GM23338 (cell line): ENCODE measurements at regions not wholly inside any gene's neighbourhood (a gene's known extent, or its start where the extent isn't known, plus 50 kb on each side); places are given as distances from the start of the nearest gene placed in this dataset.

Experiments used
- ATAC-seq: fragments of 200-7000 bp; cut with Tn5 transposase; 3 replicates; pipeline ENCODE4 v1.9.1; 2020
- DNase-seq: peaks from one replicate; pipeline ENCODE4 v3.0.0-alpha.2; 2015; ENCODE audit warnings: low spot score
- H2AFZ ChIP-seq: fragments of 200-600 bp; sonication (generic); 2 replicates; pipeline ENCODE4 v1.8.0; 2016; ENCODE audit warnings: antibody characterized with exemption, mild to moderate bottlenecking, moderate library complexity
- H3F3A ChIP-seq: fragments of 200-600 bp; sonication (generic); replicated peaks from 2 replicates; pipeline ENCODE4 v1.8.0; 2017; ENCODE audit warnings: antibody characterized with exemption, mixed run types, low read depth
- H3K27ac ChIP-seq: fragments of 200-600 bp; sonication (generic); 2 replicates; pipeline ENCODE4 v1.6.1; 2016; ENCODE audit warnings: low read depth
- H3K27me3 ChIP-seq: fragments of 200-600 bp; sonication (generic); 2 replicates; pipeline ENCODE4 v1.8.0; 2016; ENCODE audit warnings: mild to moderate bottlenecking, mixed run types, moderate library complexity; ENCODE audit not compliant: insufficient read depth
- H3K36me3 ChIP-seq: fragments of 200-600 bp; sonication (generic); 2 replicates; pipeline ENCODE4 v1.8.0; 2016; ENCODE audit warnings: mild to moderate bottlenecking; ENCODE audit not compliant: insufficient read depth
- H3K4me1 ChIP-seq: fragments of 200-600 bp; sonication (generic); 2 replicates; pipeline ENCODE4 v1.8.0; 2016; ENCODE audit warnings: mild to moderate bottlenecking, moderate library complexity; ENCODE audit not compliant: insufficient read depth
- H3K4me2 ChIP-seq: fragments of 200-600 bp; sonication (generic); 2 replicates; pipeline ENCODE4 v1.7.1; 2017; ENCODE audit warnings: mixed run types
- H3K4me3 ChIP-seq: fragments of 200-600 bp; sonication (generic); 2 replicates; pipeline ENCODE4 v1.6.1; 2016; ENCODE audit warnings: mixed run types
- H3K79me2 ChIP-seq: fragments of 200-600 bp; sonication (generic); replicated peaks from 2 replicates; pipeline ENCODE4 v1.8.0; 2017; ENCODE audit warnings: mild to moderate bottlenecking; ENCODE audit not compliant: insufficient read depth
- H3K9me2 ChIP-seq: fragments of 200-600 bp; sonication (generic); 2 replicates; pipeline ENCODE4 v1.8.0; 2017; ENCODE audit not compliant: insufficient read depth
- H4K20me1 ChIP-seq: fragments of 200-600 bp; sonication (generic); replicated peaks from 2 replicates; pipeline ENCODE4 v1.8.0; 2017; ENCODE audit warnings: mild to moderate bottlenecking; ENCODE audit not compliant: insufficient read depth
- H3K27ac Mint-ChIP-seq: 2 replicates; pipeline ENCODE4 v1.8.0; 2020; ENCODE audit warnings: inconsistent platforms, mild to moderate bottlenecking, moderate library complexity, mixed read lengths
- H3K27me3 Mint-ChIP-seq: 3 replicates; pipeline ENCODE4 v1.8.0; 2022; ENCODE audit warnings: low read depth, mild to moderate bottlenecking, moderate library complexity, mixed read lengths, inconsistent platforms; ENCODE audit not compliant: insufficient read depth, poor library complexity
- H3K36me3 Mint-ChIP-seq: 3 replicates; pipeline ENCODE4 v1.8.0; 2021; ENCODE audit warnings: low read depth, mild to moderate bottlenecking, inconsistent platforms, moderate library complexity, mixed read lengths
- H3K4me1 Mint-ChIP-seq: 3 replicates; pipeline ENCODE4 v1.8.0; 2020; ENCODE audit warnings: mild to moderate bottlenecking, inconsistent platforms, mixed read lengths
- H3K4me3 Mint-ChIP-seq: 3 replicates; pipeline ENCODE4 v1.8.0; 2021; ENCODE audit warnings: moderate library complexity, mild to moderate bottlenecking, inconsistent platforms, mixed read lengths
- H3K9me3 Mint-ChIP-seq: 3 replicates; pipeline ENCODE4 v1.8.0; 2020; ENCODE audit warnings: moderate library complexity, mild to moderate bottlenecking, inconsistent platforms, mixed read lengths
- CREB1 ChIP-seq: fragments of 250-450 bp; sonication (Bioruptor Pico); IDR thresholded peaks from 2 replicates; pipeline ENCODE4 v1.5.0; 2020; ENCODE audit warnings: low read depth, mild to moderate bottlenecking, moderate library complexity
- ETS1 ChIP-seq: IDR thresholded peaks from 2 replicates; pipeline ENCODE4 v1.6.1; 2016; ENCODE audit warnings: antibody characterized with exemption
- EZH2phosphoT487 ChIP-seq: fragments of 200-600 bp; sonication (generic); IDR thresholded peaks from one replicate; pipeline ENCODE4 v1.8.1; 2018; ENCODE audit warnings: antibody characterized with exemption; ENCODE audit not compliant: unreplicated experiment
- JUNB ChIP-seq: IDR thresholded peaks from one replicate; pipeline ENCODE4 v1.6.1; 2016; ENCODE audit warnings: antibody characterized with exemption; ENCODE audit not compliant: unreplicated experiment
- NANOG ChIP-seq: IDR thresholded peaks from 2 replicates; pipeline ENCODE4 v1.6.1; 2016; ENCODE audit warnings: antibody characterized with exemption, borderline replicate concordance
- REST ChIP-seq: IDR thresholded peaks from one replicate; pipeline ENCODE4 v1.6.1; 2018; ENCODE audit warnings: antibody characterized with exemption; ENCODE audit not compliant: unreplicated experiment
- STAT1 ChIP-seq: IDR thresholded peaks from one replicate; pipeline ENCODE4 v1.6.1; 2016; ENCODE audit warnings: antibody characterized with exemption; ENCODE audit not compliant: unreplicated experiment
- ZNF331 ChIP-seq: fragments of 250-450 bp; sonication (Bioruptor Pico); IDR thresholded peaks from 2 replicates; pipeline ENCODE4 v1.5.0; 2020; ENCODE audit warnings: low read depth, mild to moderate bottlenecking, moderate library complexity
- ZNF462 ChIP-seq: fragments of 250-450 bp; sonication (Bioruptor Pico); IDR thresholded peaks from 2 replicates; pipeline ENCODE4 v1.5.0; 2020; ENCODE audit warnings: mild to moderate bottlenecking, moderate library complexity

- TF ChIP-seq REST: no peak
Observed at GRCh38 chr14:36441283-36441682, 78.7 kb downstream of the NKX2-1 start (continued).

GRCh38 chr14:36439766-36440165, 80.3 kb downstream of the NKX2-1 start:
- no peak overlapping the region for H3K4me3 ChIP-seq
- Mint-ChIP-seq H3K27me3 (peaks cover 17% of the 10 kb centered on the region), H3K36me3 (no peaks in the 10 kb centered on the region), H3K4me1 (peaks cover 58% of the 10 kb centered on the region), H3K4me3 (no peak overlapping the region), H3K9me3 (no peaks in the 10 kb centered on the region), H3K27ac (no peak overlapping the region)
- DNase-seq (no peak), ATAC-seq (no peak)
- no peaks in the 10 kb centered on the region for H4K20me1 ChIP-seq
- H3K4me1 ChIP-seq: peaks cover 57% of the 10 kb centered on the region
- H3K27ac ChIP-seq: no peak overlapping the region
- no peaks in the 10 kb centered on the region for H3K9me2 ChIP-seq
- no peak overlapping the region for H3K4me2 ChIP-seq
- H3F3A ChIP-seq: peaks cover 7% of the 10 kb centered on the region; the same call in 1 of the 2 replicates
- peaks cover 24% of the 10 kb centered on the region for H3K27me3 ChIP-seq
- H3K79me2 ChIP-seq: no peaks in the 10 kb centered on the region
- no peak overlapping the region for H2AFZ ChIP-seq
- H3K36me3 ChIP-seq: no peaks in the 10 kb centered on the region
- TF ChIP-seq NANOG: no peak
- no peak for TF ChIP-seq JUNB
- TF ChIP-seq ETS1: no peak
- TF ChIP-seq ZNF331: no peak
- TF ChIP-seq STAT1: no peak
- no peak for TF ChIP-seq EZH2phosphoT487
- TF ChIP-seq ZNF462 (CRISPR knock-in tag): no peak
- no peak for TF ChIP-seq REST
- no peak for TF ChIP-seq CREB1 (CRISPR knock-in tag)
